GM18505 (cell line): ENCODE measurements at regions not wholly inside any gene's neighbourhood (a gene's known extent, or its start where the extent isn't known, plus 50 kb on each side); places are given as distances from the start of the nearest gene placed in this dataset.

ENCODE experiments used
- ATAC-seq: cut with Tn5 transposase; IDR thresholded peaks from one replicate; pipeline ENCODE4 v1.9.1; 2021; ENCODE audit not compliant: unreplicated experiment
- POLR2A ChIP-seq: IDR thresholded peaks from 4 replicates; pipeline ENCODE4 v1.6.1; 2011; ENCODE audit warnings: borderline replicate concordance; ENCODE audit not compliant: insufficient read depth, insufficient read length; ENCODE audit errors: extremely low read depth

GRCh38 chr6:156725712-156726111 is 51.5 kb upstream of the ARID1B start:
- no peak for TF ChIP-seq POLR2A

GRCh38 chr6:156720691-156721685 is 56.2 kb upstream of the ARID1B start:
- no peak for TF ChIP-seq POLR2A

More at GRCh38 chr6:156725712-156726111, 51.5 kb upstream of the ARID1B start:
- ATAC-seq: no peak

GRCh38 chr6:156719720-156720563 is 57.2 kb upstream of the ARID1B start:
- peak; percentile 71 for TF ChIP-seq POLR2A
- ATAC-seq: peak; percentile 78

More at GRCh38 chr6:156720691-156721685, 56.2 kb upstream of the ARID1B start:
- ATAC-seq: peak; percentile 40

GRCh38 chr6:156719395-156719719 is 57.8 kb upstream of the ARID1B start:
- no peak for TF ChIP-seq POLR2A
- ATAC-seq: no peak

GRCh38 chr6:156718647-156719394 is 58.4 kb upstream of the ARID1B start:
- no peak for TF ChIP-seq POLR2A
- ATAC-seq: no peak

GRCh38 chr6:156717542-156717941 is 59.6 kb upstream of the ARID1B start:
- no peak for TF ChIP-seq POLR2A
- ATAC-seq: no peak

GRCh38 chr6:156715839-156716238 is 61.3 kb upstream of the ARID1B start:
- no peak for ATAC-seq
- no peak for TF ChIP-seq POLR2A

- no peak for ATAC-seq
- no peak for TF ChIP-seq POLR2A
Observed at GRCh38 chr6:156713548-156713947, 63.6 kb upstream of the ARID1B start.

GRCh38 chr6:156710479-156710878 is 66.7 kb upstream of the ARID1B start:
- no peak for ATAC-seq
- TF ChIP-seq POLR2A: no peak

GRCh38 chr6:156707818-156708217 is 69.4 kb upstream of the ARID1B start:
- TF ChIP-seq POLR2A: no peak
- ATAC-seq: no peak

- TF ChIP-seq POLR2A: no peak
- no peak for ATAC-seq
Observed at GRCh38 chr6:156703719-156704118, 73.5 kb upstream of the ARID1B start.

GRCh38 chr6:156701966-156702365 is 75.2 kb upstream of the ARID1B start:
- TF ChIP-seq POLR2A: no peak
- ATAC-seq: no peak
